ENCODE measurements at regions not wholly inside any gene's neighbourhood (a gene's known extent, or its start where the extent isn't known, plus 50 kb on each side); places are given as distances from the start of the nearest gene placed in this dataset.
"Not testable (repeated sequence)": the region's sequence is repeated elsewhere in the genome, so short reads cannot be mapped to it uniquely, and the experiment has no call there.

DNA sequence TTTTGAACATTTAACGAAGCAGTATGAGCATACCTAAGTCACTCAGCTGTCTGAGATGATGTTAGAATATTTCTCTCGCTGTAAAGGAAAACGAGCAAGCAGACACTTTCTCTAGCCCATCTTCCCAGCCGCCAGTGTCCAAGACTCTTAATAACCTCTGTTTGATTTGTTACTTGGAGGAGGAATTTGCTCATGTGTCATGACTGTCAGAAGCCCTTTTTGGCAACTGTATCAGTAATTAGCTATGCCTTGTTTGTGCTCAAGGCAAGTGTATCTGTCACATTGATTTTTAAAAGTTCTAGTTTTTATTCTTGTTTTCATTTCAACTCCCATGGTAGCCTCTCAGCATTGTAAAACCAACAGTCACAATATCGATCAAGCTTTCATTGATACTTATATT lies 828.4 kb upstream of the SLC10A2 start:
- TF ChIP-seq POLR2AphosphoS5 (IDR thresholded peaks at IDR 0.05) = no peak
- TF ChIP-seq EP300 (IDR thresholded peaks at IDR 0.05) = no peak
- TF ChIP-seq, protein P1, sequence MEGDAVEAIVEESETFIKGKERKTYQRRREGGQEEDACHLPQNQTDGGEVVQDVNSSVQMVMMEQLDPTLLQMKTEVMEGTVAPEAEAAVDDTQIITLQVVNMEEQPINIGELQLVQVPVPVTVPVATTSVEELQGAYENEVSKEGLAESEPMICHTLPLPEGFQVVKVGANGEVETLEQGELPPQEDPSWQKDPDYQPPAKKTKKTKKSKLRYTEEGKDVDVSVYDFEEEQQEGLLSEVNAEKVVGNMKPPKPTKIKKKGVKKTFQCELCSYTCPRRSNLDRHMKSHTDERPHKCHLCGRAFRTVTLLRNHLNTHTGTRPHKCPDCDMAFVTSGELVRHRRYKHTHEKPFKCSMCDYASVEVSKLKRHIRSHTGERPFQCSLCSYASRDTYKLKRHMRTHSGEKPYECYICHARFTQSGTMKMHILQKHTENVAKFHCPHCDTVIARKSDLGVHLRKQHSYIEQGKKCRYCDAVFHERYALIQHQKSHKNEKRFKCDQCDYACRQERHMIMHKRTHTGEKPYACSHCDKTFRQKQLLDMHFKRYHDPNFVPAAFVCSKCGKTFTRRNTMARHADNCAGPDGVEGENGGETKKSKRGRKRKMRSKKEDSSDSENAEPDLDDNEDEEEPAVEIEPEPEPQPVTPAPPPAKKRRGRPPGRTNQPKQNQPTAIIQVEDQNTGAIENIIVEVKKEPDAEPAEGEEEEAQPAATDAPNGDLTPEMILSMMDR (IDR thresholded peaks at IDR 0.05) = no peak
- no peak for TF ChIP-seq POLR2A (IDR thresholded peaks at IDR 0.05; ENCODE audit: low read depth)
- Histone ChIP-seq H3K4me3 (no peak overlapping the region), H3K27me3 (no peaks in the 10 kb centered on the region), H3K9me3 (peaks cover 0 to 5% (median 0%) of the 10 kb centered on the region in 4 donors), H3K36me3 (no peaks in the 10 kb centered on the region), H3K4me1 (peaks cover 0 to 5% (median 2%) of the 10 kb centered on the region in 4 donors), H3K27ac (replicated peaks in 1 of 4) (no peak overlapping the region)
- 84% methylated on average over 5 of the region's 5 CpGs for WGBS
- intact Hi-C loops (cut with DNase I) = no loop called here
- no peak for DNase-seq (ENCODE audit: extremely low spot score)

DNA sequence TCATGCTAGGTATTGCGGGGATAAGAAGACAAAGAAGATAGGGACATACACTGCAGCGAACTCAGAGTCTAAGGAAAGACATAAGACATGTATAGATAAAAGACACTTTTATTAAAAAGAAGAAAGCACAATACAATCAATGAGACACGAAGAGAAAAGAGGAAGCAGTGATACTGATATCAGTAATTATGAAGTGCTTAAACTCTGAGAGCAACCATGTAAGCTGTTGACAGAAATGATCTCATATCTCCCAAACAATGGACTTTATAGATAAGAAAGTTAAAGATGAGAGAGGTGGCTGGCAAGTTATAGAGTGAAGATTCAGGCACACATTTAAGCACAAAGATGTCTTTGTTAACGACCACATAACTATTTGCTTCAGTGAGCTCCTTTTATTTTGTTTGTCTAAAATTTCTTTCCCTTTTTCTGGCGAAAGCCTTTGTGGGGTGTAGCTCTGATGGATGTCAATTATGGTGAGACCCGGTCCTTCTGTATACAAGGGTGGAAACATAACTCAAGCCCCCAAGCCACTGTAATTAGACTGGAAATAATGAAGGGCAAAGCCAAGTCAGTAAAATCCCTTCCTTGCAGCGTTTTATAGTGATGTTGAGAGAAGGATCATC lies 818.0 kb upstream of the SLC10A2 start:
- TF ChIP-seq POLR2A (IDR thresholded peaks at IDR 0.05; ENCODE audit: low read depth) = no peak
- no peak for TF ChIP-seq EP300 (IDR thresholded peaks at IDR 0.05)
- TF ChIP-seq, protein P1 (IDR thresholded peaks at IDR 0.05) = no peak
- TF ChIP-seq POLR2AphosphoS5 (IDR thresholded peaks at IDR 0.05) = no peak
- Histone ChIP-seq H3K36me3 (no peaks in the 10 kb centered on the region), H3K27ac (replicated peaks in 1 of 4) (no peak overlapping the region), H3K4me1 (peaks cover 0 to 8% (median 5%) of the 10 kb centered on the region in 4 donors), H3K27me3 (no peaks in the 10 kb centered on the region), H3K4me3 (no peak overlapping the region), H3K9me3 (no peaks in the 10 kb centered on the region)
- 89% methylated on average over 7 of the region's 7 CpGs for WGBS
- intact Hi-C loops (cut with DNase I) = no loop called here
- DNase-seq (ENCODE audit: extremely low spot score) = no peak

DNA sequence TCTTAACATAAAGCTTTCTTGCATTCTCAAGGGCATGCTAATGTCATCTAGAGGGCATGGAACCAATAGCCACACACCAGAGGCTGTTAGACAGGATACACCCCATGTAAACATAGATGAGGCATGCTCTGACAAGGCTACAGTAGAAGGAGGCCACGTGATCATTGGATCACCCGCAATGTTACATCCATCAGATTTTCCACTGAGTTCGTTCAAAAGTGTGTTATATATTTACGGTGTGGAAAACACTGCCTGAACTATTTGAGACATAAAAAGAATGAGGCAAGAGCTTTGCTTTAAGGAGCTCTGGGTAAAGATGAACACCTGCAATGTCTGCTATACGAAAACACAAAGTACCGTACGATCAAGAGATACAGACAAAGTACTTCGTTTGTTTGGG lies 817.5 kb upstream of the SLC10A2 start:
- Histone ChIP-seq H3K4me3 (no peak overlapping the region), H3K9me3 (no peaks in the 10 kb centered on the region), H3K27me3 (no peaks in the 10 kb centered on the region), H3K27ac (replicated peaks in 1 of 4) (no peak overlapping the region), H3K36me3 (no peaks in the 10 kb centered on the region), H3K4me1 (peaks cover 0 to 8% (median 5%) of the 10 kb centered on the region in 4 donors)
- DNase-seq (ENCODE audit: extremely low spot score) = no peak
- 60% methylated on average over 8 of the region's 8 CpGs for WGBS
- no peak for TF ChIP-seq POLR2A (IDR thresholded peaks at IDR 0.05; ENCODE audit: low read depth)
- no peak for TF ChIP-seq EP300 (IDR thresholded peaks at IDR 0.05)
- TF ChIP-seq, protein P1 (IDR thresholded peaks at IDR 0.05) = no peak
- no peak for TF ChIP-seq POLR2AphosphoS5 (IDR thresholded peaks at IDR 0.05)
- intact Hi-C loops (cut with DNase I) = no loop called here

DNA sequence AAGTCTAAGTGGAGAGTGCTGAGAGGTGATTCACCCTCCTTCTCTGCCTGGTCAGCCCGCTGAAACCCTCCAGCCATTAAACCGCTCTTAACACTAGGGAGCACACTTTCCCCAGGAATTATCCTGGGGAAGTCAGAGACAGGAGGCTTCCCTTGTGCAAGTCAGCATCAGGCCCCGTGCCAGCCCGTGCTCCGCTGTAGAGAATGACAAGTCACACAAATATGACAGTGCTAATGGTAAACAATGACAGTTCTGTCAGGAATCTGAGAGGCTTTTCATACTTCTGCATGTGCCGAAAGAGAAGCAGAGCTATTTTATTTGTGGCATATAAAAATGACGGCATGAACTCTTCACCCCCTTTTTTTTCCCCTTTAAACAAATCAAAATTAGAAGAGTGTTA lies 816.9 kb upstream of the SLC10A2 start:
- no peak overlapping the region for H3K27ac ChIP-seq (replicated peaks in 1 of 4)
- no peaks in the 10 kb centered on the region for H3K27me3 ChIP-seq
- H3K36me3 ChIP-seq = no peaks in the 10 kb centered on the region
- H3K4me1 ChIP-seq = peaks cover 0 to 8% (median 5%) of the 10 kb centered on the region in 4 donors
- 6% methylated on average over 6 of the region's 7 CpGs for WGBS
- H3K4me3 ChIP-seq = no peak overlapping the region
- H3K9me3 ChIP-seq = no peaks in the 10 kb centered on the region
- intact Hi-C loops (cut with DNase I) = no loop called here
- no peak for DNase-seq (ENCODE audit: extremely low spot score)
- TF ChIP-seq, protein P1 (IDR thresholded peaks at IDR 0.05) = peak; percentile 34 to 52 (median 35)
- peak in 1 of 2 donors; percentile 46 for TF ChIP-seq POLR2AphosphoS5 (IDR thresholded peaks at IDR 0.05)
- TF ChIP-seq POLR2A (IDR thresholded peaks at IDR 0.05; ENCODE audit: low read depth) = no peak
- no peak for TF ChIP-seq EP300 (IDR thresholded peaks at IDR 0.05)

DNA sequence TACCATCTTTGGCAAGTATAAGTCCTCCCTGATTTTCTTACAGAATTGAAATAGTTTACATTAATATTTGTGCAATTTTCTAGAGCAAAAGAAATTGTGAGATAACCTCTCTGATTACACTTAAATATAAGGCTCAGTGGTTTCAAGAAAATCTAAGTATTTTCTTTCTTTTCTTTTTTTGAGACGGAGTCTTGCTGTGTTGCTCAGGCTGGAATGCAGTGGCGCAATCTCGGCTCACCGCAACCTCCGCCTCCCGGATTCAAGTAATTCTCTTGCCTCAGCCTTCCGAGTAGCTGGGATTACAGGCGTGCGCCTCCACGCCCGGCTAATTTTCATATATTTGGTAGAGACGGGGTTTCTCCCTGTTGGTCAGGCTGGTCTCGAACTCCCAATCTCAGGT lies 813.9 kb upstream of the SLC10A2 start:
- H3K27me3 ChIP-seq; H3K27ac ChIP-seq (replicated peaks in 1 of 4); H3K9me3 ChIP-seq; DNase-seq (ENCODE audit: extremely low spot score); H3K4me1 ChIP-seq; H3K36me3 ChIP-seq; intact Hi-C loops (cut with DNase I); H3K4me3 ChIP-seq: not testable (repeated sequence)
- 95% methylated on average over 13 of the region's 13 CpGs for WGBS

Data from esophagus muscularis mucosa (tissue), 4 donors.